GM19023 (cell line): ENCODE measurements at regions not wholly inside any gene's neighbourhood (a gene's known extent, or its start where the extent isn't known, plus 50 kb on each side); places are given as distances from the start of the nearest gene placed in this dataset.
"Not testable (repeated sequence)": the region's sequence is repeated elsewhere in the genome, so short reads cannot be mapped to it uniquely, and the experiment has no call there.

Source experiments
- ATAC-seq: cut with Tn5 transposase; IDR thresholded peaks from one replicate; pipeline ENCODE4 v1.9.1; 2021; ENCODE audit warnings: mild to moderate bottlenecking, moderate library complexity; ENCODE audit not compliant: unreplicated experiment

GRCh38 chr2:83901317-83901716 is 557.8 kb downstream of the SUCLG1 start:
- no peak for ATAC-seq

- ATAC-seq: no peak
Observed at GRCh38 chr2:83900862-83901261, 558.2 kb downstream of the SUCLG1 start.

- ATAC-seq: no peak
Observed at GRCh38 chr2:83899271-83899670, 559.8 kb downstream of the SUCLG1 start.

- ATAC-seq: no peak
Observed at GRCh38 chr2:83894976-83895375, 564.1 kb downstream of the SUCLG1 start.

DNA sequence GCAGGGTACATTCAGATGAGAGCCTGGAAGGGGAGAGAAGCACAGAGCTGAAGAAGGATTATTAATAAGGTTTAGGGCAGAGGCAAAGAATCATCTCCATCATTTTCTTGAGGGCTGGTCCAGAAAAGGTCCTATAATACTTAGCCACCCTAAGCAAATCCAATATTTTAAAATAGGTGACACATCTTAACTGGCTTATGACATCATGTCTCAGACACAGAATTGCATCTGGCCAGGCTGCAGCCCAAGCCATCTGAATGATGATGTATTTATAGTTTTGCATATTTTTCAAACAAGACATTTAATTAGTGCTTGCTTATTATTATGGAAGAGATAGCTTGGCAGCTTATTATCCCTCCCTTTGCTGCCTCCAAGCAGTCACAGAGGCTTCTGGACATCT is 571.3 kb downstream of the SUCLG1 start:
- ATAC-seq: no peak

GRCh38 chr2:83879127-83879526 is 580.0 kb downstream of the SUCLG1 start:
- no peak for ATAC-seq

DNA sequence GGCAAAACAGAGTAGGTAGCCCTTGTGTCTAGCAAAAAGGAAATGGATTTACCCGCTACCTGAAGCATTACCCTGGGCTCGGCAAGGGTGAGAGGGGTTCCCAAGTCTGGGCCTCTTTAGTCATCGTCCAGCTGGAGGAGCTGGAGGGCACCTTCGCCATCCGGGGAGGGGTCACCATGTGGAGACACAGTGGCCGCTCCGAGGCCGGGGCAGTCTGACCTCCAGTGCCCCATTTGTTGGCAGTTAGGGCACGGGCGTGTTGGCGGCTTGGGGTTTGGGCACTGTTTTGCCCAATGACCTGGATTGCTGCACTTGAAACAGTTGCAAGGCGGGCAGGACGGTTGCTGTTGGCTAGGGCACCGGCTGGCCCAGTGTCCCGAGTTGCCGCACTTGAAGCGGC is 581.8 kb downstream of the SUCLG1 start:
- not testable (repeated sequence) for ATAC-seq

DNA sequence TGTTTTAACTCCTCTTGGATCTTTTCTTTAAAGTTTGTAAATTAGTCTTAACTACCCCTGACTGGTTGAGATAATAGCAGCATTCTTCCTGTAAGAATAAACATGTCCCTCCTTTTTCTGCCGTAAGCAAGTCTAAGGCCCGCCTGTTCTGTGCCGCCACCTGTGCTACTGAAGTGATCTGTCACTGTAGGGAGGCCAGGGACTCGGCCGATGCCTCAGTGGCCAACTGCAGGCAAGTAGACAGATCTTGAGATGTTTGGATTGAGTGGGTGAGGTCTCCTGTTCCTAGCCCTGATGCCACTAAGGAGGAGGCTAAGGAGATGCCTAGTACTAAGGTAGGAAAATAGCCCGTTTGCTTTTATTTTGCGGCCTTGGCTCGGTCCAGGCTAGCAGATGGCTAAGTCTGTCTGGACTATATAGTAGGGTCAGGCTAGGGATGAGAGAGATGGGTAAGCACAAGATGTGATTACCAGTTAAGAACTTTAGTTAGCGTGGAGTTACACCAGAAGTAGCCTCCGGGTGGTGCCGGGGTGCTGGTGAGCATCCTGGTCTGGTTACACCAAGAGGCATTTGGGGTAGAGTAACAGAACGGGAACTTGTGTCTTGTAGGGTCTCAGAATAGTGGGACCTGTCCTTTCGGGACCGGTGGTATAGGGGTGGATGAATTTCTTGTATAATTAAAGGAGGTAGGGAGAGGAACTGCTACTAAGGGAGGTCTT is 584.2 kb downstream of the SUCLG1 start:
- no peak for ATAC-seq

GRCh38 chr2:83874066-83874465 is 585.0 kb downstream of the SUCLG1 start:
- no peak for ATAC-seq

DNA sequence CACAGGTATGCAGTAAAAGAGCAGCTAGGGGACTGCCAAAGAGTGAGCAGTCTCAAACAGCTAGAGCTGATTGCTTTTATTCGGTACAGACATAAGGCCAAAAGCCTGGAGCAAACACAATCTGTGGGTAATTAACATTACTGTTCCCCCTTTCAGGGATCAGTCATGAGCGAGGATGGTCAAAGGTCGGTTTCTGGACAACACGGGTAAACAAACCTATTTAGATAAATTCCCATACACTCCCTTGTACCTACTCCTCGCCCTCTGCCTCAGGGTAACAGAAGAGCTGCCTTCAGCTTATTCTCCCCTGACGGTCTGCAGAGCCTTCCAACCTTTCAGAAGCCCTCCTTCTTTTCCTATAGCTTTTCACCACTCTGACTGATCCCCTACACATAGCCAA is 586.0 kb downstream of the SUCLG1 start:
- ATAC-seq: no peak

DNA sequence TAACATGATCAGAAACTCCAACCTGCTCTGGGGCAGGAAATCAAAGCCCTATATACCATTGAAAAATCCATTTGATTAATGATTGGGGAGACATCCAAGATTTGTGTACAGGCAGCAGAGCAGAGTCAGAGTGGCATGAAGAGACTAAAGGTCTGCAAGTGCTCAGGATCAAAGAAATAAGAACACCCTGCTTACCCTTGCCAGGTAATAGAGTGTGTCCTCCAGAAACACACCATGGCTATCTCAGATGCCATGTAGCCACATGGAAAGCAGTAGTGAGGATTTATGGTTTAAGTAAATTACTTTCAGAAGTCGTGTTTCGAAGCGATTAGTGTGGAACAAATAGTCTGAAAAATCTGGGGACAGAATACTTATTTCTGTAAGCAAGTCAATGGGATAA is 592.9 kb downstream of the SUCLG1 start:
- ATAC-seq: no peak

GRCh38 chr2:83862600-83862999 is 596.5 kb downstream of the SUCLG1 start:
- ATAC-seq: no peak

DNA sequence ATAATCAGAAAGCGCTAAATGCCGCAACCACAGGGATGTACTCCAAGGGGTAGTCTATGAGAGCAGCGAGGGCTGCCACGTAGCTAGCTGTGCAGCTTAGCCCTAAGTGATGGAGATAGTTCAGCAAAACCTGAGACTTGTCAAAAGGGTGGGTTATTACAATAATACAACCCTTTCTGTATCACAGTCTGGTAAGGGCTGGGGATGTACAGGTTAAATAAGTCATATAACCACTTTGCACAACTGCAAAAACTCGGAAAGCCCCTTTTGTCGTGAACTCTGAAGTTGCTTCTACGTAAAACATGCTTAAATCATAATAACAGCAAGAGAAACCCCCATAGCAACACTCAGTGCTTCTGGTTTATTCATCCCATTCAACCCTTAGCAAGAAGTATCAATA is 598.8 kb downstream of the SUCLG1 start:
- ATAC-seq: no peak

- no peak for ATAC-seq
Observed at GRCh38 chr2:83859553-83859952, 599.5 kb downstream of the SUCLG1 start.

DNA sequence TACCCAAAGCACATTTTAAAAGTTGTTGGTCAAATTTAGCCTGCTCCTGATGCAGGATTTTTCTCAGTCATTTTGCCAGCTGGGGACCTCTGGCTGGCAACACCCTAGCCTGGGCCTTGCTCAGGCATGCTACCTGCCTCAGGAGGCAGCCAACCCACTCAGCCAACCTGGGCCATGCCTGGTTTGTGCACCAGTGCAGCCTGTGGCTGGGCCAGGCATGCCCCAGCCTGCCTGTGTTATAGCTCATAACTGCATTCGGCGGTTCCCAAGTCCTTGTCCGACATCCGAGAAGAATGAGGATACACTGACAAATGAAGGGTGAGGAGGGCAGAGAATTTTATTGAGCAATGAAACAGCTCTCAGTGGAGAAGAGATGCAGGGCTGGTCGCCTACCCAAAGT is 608.0 kb downstream of the SUCLG1 start:
- no peak for ATAC-seq

- no peak for ATAC-seq
Observed at GRCh38 chr2:83850071-83850725, 608.9 kb downstream of the SUCLG1 start.

GRCh38 chr2:83844490-83844889 is 614.6 kb downstream of the SUCLG1 start:
- ATAC-seq: no peak

DNA sequence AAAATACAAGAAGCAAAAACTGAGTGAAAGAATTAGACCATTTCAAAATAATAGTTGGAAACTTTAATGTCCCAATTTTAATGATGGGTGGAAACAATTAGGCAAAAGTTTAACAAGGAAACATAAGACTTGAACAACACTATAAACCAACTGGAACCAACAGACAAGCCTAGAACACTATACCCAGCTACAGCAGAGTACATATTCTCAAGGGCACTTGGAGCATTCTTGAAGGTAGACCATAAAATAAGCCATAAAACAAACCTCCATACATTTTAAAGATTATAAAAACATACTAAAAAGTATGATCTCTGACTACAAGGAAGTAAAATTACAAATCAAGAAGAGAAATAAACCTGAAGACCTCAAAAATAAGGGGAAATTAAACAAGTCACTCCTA is 616.7 kb downstream of the SUCLG1 start:
- no peak for ATAC-seq

DNA sequence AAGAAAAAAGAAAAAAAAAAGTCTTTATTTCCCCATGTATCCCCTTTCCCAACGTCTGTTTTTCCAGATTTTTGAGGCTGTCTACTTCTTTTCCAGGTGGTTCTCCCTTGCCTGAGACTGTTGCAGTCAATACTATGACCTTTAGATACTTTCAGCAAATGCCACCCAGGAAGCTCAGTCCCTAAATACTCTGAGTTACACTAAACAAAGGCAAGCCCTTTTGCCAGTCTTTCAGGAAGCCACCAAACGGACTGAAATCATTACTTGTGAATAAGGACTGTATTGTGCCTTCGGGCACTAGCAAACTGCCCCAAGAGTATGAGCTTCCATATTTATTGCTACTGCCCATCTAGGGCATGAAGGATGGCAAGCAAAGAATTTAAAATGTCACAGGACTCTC is 621.3 kb downstream of the SUCLG1 start:
- no peak for ATAC-seq

GRCh38 chr2:83827618-83828017 is 631.5 kb downstream of the SUCLG1 start:
- no peak for ATAC-seq

- ATAC-seq: no peak
Observed at GRCh38 chr2:83826577-83826976, 632.5 kb downstream of the SUCLG1 start.

DNA sequence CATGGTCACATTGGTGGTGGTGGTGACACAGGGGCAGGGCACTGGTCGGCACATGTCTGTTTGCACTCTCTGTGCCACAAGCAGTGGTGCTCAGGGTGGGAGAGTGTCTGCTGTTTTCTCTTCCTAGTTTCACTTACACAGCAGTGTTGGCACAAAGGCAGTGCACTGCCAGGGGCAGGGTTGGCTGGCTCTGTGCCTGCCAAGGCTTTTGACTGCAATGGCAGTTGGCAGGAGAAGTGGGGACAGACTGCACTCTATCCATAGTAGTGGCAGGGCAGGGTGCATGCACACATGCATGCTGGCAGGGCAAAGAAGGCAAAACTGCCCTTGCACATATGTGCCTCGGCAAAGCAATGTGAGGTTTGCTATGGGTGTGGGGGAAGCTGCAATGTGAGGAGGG is 635.9 kb downstream of the SUCLG1 start:
- ATAC-seq: no peak

GRCh38 chr2:83817511-83817910 is 641.6 kb downstream of the SUCLG1 start:
- no peak for ATAC-seq
